ENCODE measurements at regions not wholly inside any gene's neighbourhood (a gene's known extent, or its start where the extent isn't known, plus 50 kb on each side); places are given as distances from the start of the nearest gene placed in this dataset.

- ATAC-seq (ENCODE audit: low read depth) (no peak), DNase-seq (no peak)
- H2AFZ ChIP-seq (replicated peaks; ENCODE audit: low read length, poor library complexity): no peak overlapping the region
- POLR2A ChIA-PET (ENCODE audit: unreplicated experiment): no interaction called here
- BruUV-seq (replicated peaks): no TSS peak
- no peak overlapping the region for H3K27ac ChIP-seq (ENCODE audit: insufficient read depth, low read length)
- H3K18ac ChIP-seq (ENCODE audit: low read depth, low read length): no peak overlapping the region
- no peak for TF ChIP-seq FOS (IDR thresholded peaks at IDR 0.05; ENCODE audit: low read depth, low read length)
- no peak for TF ChIP-seq RFX5 (IDR thresholded peaks at IDR 0.05; ENCODE audit: low read depth, low read length)
- no peak for TF ChIP-seq ELK1 (IDR thresholded peaks at IDR 0.05; ENCODE audit: borderline replicate concordance, low read depth, low read length)
- TF ChIP-seq MXI1 (IDR thresholded peaks at IDR 0.05; ENCODE audit: borderline replicate concordance, low read depth, low read length): no peak
- TF ChIP-seq MAFK (IDR thresholded peaks at IDR 0.05; ENCODE audit: low read depth, low read length): no peak
- no peak for TF ChIP-seq RCOR1 (IDR thresholded peaks at IDR 0.05; ENCODE audit: insufficient replicate concordance, low read length)
- no peak for TF ChIP-seq USF2 (IDR thresholded peaks at IDR 0.05; ENCODE audit: low read depth, low read length)
- no peak for TF ChIP-seq CTCF (conservative IDR thresholded peaks at IDR 0.05; ENCODE audit: low read depth, low read length)
- TF ChIP-seq CHD1 (IDR thresholded peaks at IDR 0.05; ENCODE audit: low read depth, low read length): no peak
- TF ChIP-seq SMC3 (IDR thresholded peaks at IDR 0.05; ENCODE audit: low read depth, low read length): no peak
- no peak for TF ChIP-seq NFE2L2 (IDR thresholded peaks at IDR 0.05; ENCODE audit: low read depth, low read length)
- no peak for TF ChIP-seq BHLHE40 (IDR thresholded peaks at IDR 0.05; ENCODE audit: low read depth, low read length)
- no peak overlapping the region for H3K4me3 ChIP-seq (ENCODE audit: insufficient read depth, low read depth, low read length)
- H3K4me1 ChIP-seq (ENCODE audit: control insufficient read depth, insufficient read depth, low read length): no peaks in the 10 kb centered on the region
- H3K56ac ChIP-seq (ENCODE audit: extremely low read depth, insufficient read depth, low read length): no peak overlapping the region
- H4K5ac ChIP-seq (ENCODE audit: low read depth, low read length): no peak overlapping the region
- no peak overlapping the region for H4K8ac ChIP-seq (ENCODE audit: low read depth in 2 of 2, low read length in 2 of 2)
- no peaks in the 10 kb centered on the region for H4K20me1 ChIP-seq (ENCODE audit: insufficient read depth, low read length)
- dilution Hi-C loops (cut with HindIII; ENCODE audit: low sequenced_read_pairs, unreplicated experiment) (no loop called here), in situ Hi-C loops (cut with MboI; ENCODE audit: low sequenced_read_pairs) (no loop called here), intact Hi-C loops (cut with micrococcal nuclease) (no loop called here)
- no peaks in the 10 kb centered on the region for H3K36me3 ChIP-seq (ENCODE audit: control insufficient read depth, insufficient read depth, low read length)
- H3K14ac ChIP-seq (replicated peaks; ENCODE audit: low read depth, low read length): no peak overlapping the region
- H2BK120ac ChIP-seq (ENCODE audit: low read depth, low read length): no peak overlapping the region
- CTCF ChIA-PET: no interaction called here
- H2BK5ac ChIP-seq (ENCODE audit: low read depth, low read length, poor library complexity, severe bottlenecking): no peak overlapping the region
- H2BK20ac ChIP-seq (ENCODE audit: low read depth, low read length): no peak overlapping the region
- no peak overlapping the region for H3K4ac ChIP-seq (ENCODE audit: low read depth, low read length)
- H4K91ac ChIP-seq (ENCODE audit: insufficient read depth, low read depth, low read length): no peak overlapping the region
- no peak overlapping the region for H3K4me2 ChIP-seq (ENCODE audit: low read depth, low read length)
- no peak overlapping the region for H2BK15ac ChIP-seq (ENCODE audit: low read depth, low read length)
- H3K27me3 ChIP-seq (ENCODE audit: control insufficient read depth, insufficient read depth, low read length): no peaks in the 10 kb centered on the region
- H3K9me3 ChIP-seq (ENCODE audit: control insufficient read depth, insufficient read depth, low read length): no peaks in the 10 kb centered on the region
- H3K79me1 ChIP-seq (ENCODE audit: low read depth in 1 of 2, low read length in 2 of 2): no peaks in the 10 kb centered on the region
- H2AK5ac ChIP-seq (ENCODE audit: low read depth, low read length): no peak overlapping the region
- no peak overlapping the region for H3K9ac ChIP-seq (ENCODE audit: low read depth, low read length)
- no peak overlapping the region for H2AK9ac ChIP-seq (replicated peaks; ENCODE audit: low read depth, low read length, poor library complexity)
- no peaks in the 10 kb centered on the region for H3K9me1 ChIP-seq (ENCODE audit: insufficient read depth, low read length)
- no peak overlapping the region for H3K23ac ChIP-seq (ENCODE audit: low read depth, low read length)
Measured at GRCh38 chr10:36147529-36147928, 505.4 kb upstream of the FZD8 start.

Data from IMR-90 (cell line).